Limb (tissue), 2 donors: ENCODE measurements at regions not wholly inside any gene's neighbourhood (a gene's known extent, or its start where the extent isn't known, plus 50 kb on each side); places are given as distances from the start of the nearest gene placed in this dataset.
"Not testable (repeated sequence)": the region's sequence is repeated elsewhere in the genome, so short reads cannot be mapped to it uniquely, and the experiment has no call there.

ENCODE experiments used
- DNase-seq, 2 donors: peaks; one replicate each; pipeline ENCODE4 v3.0.0-alpha.2; 2016; ENCODE audit errors: extremely low spot score in 2 of 2

GRCh38 chr3:190989218-190989617, 126.7 kb upstream of the GMNC start:
- no peak for DNase-seq

GRCh38 chr3:190988102-190988501, 125.6 kb upstream of the GMNC start:
- no peak for DNase-seq

- DNase-seq = no peak
These were observed 122.2 kb upstream of the GMNC start for GRCh38 chr3:190984502-190985244.

GRCh38 chr3:190983875-190984274, 121.4 kb upstream of the GMNC start:
- DNase-seq = no peak

- DNase-seq = no peak
These were observed 111.3 kb upstream of the GMNC start for GRCh38 chr3:190973771-190974170.

- no peak for DNase-seq
These were observed 110.4 kb upstream of the GMNC start for GRCh38 chr3:190972840-190973270.

- no peak for DNase-seq
These were observed 109.7 kb upstream of the GMNC start for GRCh38 chr3:190972196-190972595.

- no peak for DNase-seq
These were observed 108.1 kb upstream of the GMNC start for GRCh38 chr3:190970560-190970959.

- DNase-seq = no peak
These were observed 106.1 kb upstream of the GMNC start for GRCh38 chr3:190968616-190969015.

- not testable (repeated sequence) for DNase-seq
These were observed 102.4 kb upstream of the GMNC start for GRCh38 chr3:190964931-190965330.

- DNase-seq = no peak
These were observed 96.6 kb upstream of the GMNC start for GRCh38 chr3:190959077-190959476.

- DNase-seq = no peak
These were observed 79.3 kb upstream of the GMNC start for GRCh38 chr3:190941694-190942260.

GRCh38 chr3:190934616-190935015, 72.1 kb upstream of the GMNC start:
- DNase-seq = not testable (repeated sequence)

- DNase-seq = no peak
These were observed 64.1 kb upstream of the GMNC start for GRCh38 chr3:190926619-190927018.

- DNase-seq = no peak
These were observed 50.2 kb upstream of the GMNC start for GRCh38 chr3:190912736-190913135.
